ENCODE measurements at regions not wholly inside any gene's neighbourhood (a gene's known extent, or its start where the extent isn't known, plus 50 kb on each side); places are given as distances from the start of the nearest gene placed in this dataset.
A peak's percentile ranks its signal among the peaks of the same experiment; 100 is the strongest.

DNA sequence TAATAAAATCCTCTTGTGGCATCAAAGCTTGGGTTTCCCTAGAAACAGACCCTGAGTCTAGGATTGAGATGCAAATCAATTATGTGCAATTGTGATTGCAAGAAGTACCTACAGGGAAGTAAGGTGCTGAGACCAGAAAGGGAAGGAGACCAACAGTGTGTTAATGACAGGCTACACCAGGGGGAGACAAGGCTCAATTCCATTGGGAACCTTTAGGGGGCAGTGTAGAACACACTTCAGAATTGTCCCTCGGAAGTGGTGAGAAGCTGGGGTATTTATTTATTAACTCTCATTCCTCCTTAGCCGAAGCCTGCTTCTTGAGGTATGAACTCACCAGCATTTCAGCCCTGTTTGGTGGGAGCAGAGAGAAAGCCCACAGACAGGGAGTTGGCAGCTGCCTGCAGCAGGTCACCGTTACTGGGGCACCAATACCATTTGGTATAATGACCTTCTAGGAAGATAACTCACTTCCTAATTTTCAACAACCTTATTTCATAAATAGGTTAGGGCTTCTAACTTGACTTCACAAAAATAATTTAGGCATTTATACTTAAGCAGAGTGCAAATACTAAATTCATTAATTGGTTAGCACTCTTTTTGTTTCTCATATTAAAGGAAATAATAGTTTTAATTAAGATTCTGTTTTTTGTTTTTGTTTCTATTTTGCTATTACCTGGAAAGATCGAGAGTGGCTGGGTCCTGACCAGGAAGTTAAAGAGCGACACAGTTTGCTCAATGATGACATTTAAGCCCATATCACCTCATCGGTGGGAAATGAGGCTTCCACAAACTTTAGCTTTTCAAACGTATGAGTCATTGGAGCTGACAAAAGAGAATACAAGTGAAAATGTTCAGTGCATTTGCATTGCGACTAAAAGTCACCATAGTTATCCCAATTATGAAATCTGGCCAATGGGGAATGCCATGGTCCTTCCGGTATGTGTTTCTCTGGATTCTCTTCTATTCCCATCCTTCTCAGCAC is 94.8 kb downstream of the BTBD3 start:
- DNase-seq = peak; percentile 36 to 83
- no peaks in the 10 kb centered on the region for H3K36me3 ChIP-seq

DNA sequence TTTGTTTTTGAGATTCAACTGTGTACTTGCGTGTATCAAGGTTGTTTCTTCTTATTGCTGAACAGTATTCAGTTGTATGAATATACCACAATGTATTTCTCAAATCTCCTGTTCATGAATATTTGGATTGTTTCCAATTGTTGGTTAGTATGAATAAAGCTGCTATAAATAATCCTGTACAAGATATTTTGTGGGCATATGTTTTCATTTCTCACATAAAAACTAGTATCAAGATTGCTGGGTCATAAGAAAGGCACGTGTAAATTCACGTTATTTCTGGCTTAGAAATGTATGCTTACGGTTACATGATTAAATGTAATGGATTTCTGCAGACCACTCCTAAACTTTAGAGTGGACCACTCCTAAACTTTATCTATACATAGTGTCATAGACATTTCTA is 96.6 kb downstream of the BTBD3 start:
- Histone ChIP-seq H3K27ac (no peak overlapping the region), H3K4me1 (no peaks in the 10 kb centered on the region), H3K27me3 (no peaks in the 10 kb centered on the region), H3K9me3 (replicated peaks) (no peaks in the 10 kb centered on the region), H3K36me3 (no peaks in the 10 kb centered on the region), H3K4me3 (no peak overlapping the region)
- DNase-seq = no peak

More for the DNA sequence above, 94.8 kb downstream of the BTBD3 start:
- Histone ChIP-seq H3K9me3 (replicated peaks) (no peaks in the 10 kb centered on the region), H3K4me1 (no peaks in the 10 kb centered on the region), H3K4me3 (no peak overlapping the region), H3K27me3 (no peaks in the 10 kb centered on the region), H3K27ac (no peak overlapping the region)

DNA sequence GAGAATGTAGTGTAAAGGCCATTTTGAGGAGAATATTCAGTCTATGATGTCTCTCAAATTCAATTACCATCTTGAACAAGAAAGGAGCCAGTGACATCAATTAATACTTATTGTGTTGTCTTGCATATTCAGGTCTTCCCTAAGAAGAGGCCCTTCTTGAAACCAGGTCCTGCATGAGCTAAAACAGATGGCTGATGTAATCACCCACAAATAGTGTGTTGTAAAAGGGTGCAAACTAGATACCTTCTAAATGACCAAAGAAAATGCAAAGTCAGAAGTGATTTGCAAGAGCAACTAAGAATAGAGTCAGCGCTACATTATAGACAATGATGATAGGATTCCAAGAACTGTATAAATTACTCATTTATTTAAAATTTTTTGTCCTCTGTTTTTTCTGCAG is 97.0 kb downstream of the BTBD3 start:
- no peaks in the 10 kb centered on the region for H3K36me3 ChIP-seq
- H3K4me3 ChIP-seq = no peak overlapping the region
- H3K27me3 ChIP-seq = no peaks in the 10 kb centered on the region
- no peak overlapping the region for H3K27ac ChIP-seq
- no peaks in the 10 kb centered on the region for H3K4me1 ChIP-seq
- H3K9me3 ChIP-seq (replicated peaks) = no peaks in the 10 kb centered on the region
- no peak for DNase-seq

DNA sequence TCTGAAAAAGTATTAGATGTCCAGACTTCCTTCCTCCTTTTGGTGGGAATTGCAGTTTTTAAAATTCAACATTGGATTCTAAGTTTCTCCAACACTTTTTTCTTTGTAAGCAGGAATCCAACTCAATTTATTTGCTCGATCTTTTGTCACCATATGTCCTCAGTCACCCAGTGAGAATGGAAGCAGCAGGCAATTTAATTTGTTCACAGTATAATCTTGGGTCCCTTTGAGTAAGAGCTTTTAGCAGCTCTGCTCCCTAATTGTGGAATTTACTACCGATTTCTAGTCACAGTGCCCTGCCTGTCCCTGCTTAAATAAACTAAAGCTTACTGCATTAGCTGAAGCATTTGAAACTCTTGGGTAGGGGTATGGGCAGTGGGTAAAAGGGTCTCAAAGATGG is 98.6 kb downstream of the BTBD3 start:
- Histone ChIP-seq H3K36me3 (no peaks in the 10 kb centered on the region), H3K4me3 (no peak overlapping the region), H3K9me3 (replicated peaks) (no peaks in the 10 kb centered on the region), H3K27me3 (no peaks in the 10 kb centered on the region), H3K27ac (no peak overlapping the region), H3K4me1 (no peaks in the 10 kb centered on the region)
- no peak for DNase-seq

DNA sequence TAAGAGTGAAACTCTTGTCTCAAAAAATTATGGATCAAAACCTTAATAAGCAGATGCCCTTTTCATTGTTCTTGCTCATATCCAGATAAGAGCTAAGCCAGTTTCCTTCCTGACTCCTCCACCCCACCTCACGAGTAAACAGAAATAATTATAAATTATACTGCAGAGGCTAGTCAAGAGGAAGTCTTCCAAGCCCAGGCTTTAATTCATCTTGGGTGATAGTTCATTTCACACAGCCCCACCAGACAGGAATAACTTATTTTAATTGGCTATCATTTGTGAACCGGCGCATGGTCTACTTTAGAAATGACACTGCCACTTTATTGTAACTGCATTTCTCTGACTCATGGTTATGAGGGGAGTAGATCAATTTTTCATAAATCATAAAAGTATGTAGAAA is 102.0 kb downstream of the BTBD3 start:
- no peak overlapping the region for H3K4me3 ChIP-seq
- no peaks in the 10 kb centered on the region for H3K36me3 ChIP-seq
- no peak for DNase-seq
- no peak overlapping the region for H3K27ac ChIP-seq
- H3K27me3 ChIP-seq = no peaks in the 10 kb centered on the region
- no peaks in the 10 kb centered on the region for H3K9me3 ChIP-seq (replicated peaks)
- H3K4me1 ChIP-seq = no peaks in the 10 kb centered on the region

DNA sequence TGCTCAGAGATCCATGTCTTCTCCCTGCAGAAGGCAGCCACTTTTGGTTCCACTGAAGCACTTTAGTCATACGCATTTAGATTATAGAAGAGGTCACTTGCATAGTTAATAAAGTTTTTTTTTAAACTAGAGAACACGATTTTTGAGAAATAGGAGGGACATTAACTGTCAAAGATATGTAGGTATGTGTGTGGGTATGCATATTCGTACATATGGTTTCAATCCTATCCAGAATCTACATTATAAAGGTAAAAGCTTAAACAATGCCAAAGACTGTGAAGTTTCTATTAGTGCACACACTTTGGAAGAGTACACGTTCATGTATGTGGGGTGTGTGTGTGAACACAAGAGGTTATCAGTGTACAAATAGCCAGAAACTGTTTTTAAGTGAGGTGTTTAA is 103.2 kb downstream of the BTBD3 start:
- no peaks in the 10 kb centered on the region for H3K27me3 ChIP-seq
- DNase-seq = no peak
- H3K36me3 ChIP-seq = no peaks in the 10 kb centered on the region
- H3K4me3 ChIP-seq = no peak overlapping the region
- H3K4me1 ChIP-seq = no peaks in the 10 kb centered on the region
- H3K9me3 ChIP-seq (replicated peaks) = no peaks in the 10 kb centered on the region
- no peak overlapping the region for H3K27ac ChIP-seq

DNA sequence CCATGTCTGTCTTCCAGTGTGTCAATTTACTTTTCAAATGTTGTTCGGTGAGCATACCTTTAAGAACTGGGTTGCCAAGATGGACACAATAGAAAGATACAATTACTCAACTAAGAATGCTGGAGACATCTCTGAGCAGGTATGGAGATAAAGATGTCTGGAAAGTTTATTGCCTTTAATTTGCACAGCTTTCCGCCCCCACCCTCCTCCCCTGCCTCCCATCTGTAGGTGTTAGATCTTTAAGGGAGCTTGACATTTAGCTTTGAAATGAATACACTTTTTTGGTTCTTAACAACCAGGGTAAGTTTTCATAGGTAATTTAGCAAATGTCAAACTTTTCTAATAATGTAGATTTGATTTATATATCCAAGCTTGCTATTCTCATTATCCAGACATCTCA is 104.4 kb downstream of the BTBD3 start:
- no peak overlapping the region for H3K27ac ChIP-seq
- H3K4me1 ChIP-seq = no peaks in the 10 kb centered on the region
- no peaks in the 10 kb centered on the region for H3K36me3 ChIP-seq
- no peaks in the 10 kb centered on the region for H3K9me3 ChIP-seq (replicated peaks)
- no peak for DNase-seq
- no peak overlapping the region for H3K4me3 ChIP-seq
- H3K27me3 ChIP-seq = no peaks in the 10 kb centered on the region

DNA sequence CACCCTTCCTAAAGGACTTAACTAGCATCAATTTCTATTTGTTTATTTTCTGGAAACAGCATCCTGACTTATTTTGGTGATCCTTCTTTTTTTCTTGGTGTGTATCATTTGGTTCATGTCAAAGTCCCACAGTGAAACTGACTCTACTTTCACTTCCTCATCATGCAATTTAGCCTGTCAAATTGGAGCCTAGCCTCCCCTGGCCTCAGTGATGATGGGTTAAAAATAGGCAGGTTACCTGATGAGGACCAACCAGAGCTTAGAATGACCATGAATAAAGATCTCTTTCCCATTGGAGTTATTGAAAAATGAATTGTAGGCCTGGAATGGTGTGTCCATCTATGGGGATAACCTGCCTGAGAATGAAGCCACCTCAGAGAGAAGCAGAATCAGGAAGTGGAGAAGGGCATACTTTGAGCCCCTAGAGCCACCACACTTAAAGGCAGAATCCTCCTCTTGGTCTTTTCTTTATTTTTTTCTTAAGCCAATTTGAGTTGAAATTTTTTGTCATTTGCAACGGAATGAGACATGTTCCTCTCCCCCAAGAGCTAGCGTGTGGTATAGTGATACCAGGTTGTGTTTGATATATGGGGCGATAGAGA is 105.6 kb downstream of the BTBD3 start:
- Histone ChIP-seq H3K9me3 (replicated peaks) (no peaks in the 10 kb centered on the region), H3K27me3 (no peaks in the 10 kb centered on the region), H3K4me3 (no peak overlapping the region), H3K27ac (no peak overlapping the region), H3K4me1 (no peaks in the 10 kb centered on the region), H3K36me3 (no peaks in the 10 kb centered on the region)
- no peak for DNase-seq

DNA sequence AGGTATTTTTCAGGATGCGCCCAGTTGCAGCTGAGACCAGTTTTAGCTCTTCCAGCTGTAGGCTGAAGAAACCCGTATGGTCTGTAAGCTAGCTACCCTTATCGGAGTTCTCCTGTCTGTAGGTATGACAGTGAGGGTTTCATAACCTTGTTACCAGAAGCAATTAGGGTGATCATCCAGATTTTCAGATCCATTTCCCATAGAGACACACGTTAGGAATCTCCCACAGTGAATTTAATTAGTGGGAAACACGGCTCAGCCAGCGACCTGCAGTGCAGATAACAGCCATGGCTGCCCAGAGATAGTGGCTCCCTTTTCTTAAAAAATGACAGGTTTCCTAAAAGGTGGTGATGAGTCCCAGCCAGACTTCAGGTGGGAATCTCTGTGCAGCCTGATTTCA is 111.1 kb downstream of the BTBD3 start:
- H3K4me1 ChIP-seq = no peaks in the 10 kb centered on the region
- H3K27ac ChIP-seq = no peak overlapping the region
- no peak overlapping the region for H3K4me3 ChIP-seq
- H3K36me3 ChIP-seq = no peaks in the 10 kb centered on the region
- DNase-seq = no peak
- H3K9me3 ChIP-seq (replicated peaks) = no peaks in the 10 kb centered on the region
- H3K27me3 ChIP-seq = peaks cover 4% of the 10 kb centered on the region; the same call in 1 of the 2 replicates

DNA sequence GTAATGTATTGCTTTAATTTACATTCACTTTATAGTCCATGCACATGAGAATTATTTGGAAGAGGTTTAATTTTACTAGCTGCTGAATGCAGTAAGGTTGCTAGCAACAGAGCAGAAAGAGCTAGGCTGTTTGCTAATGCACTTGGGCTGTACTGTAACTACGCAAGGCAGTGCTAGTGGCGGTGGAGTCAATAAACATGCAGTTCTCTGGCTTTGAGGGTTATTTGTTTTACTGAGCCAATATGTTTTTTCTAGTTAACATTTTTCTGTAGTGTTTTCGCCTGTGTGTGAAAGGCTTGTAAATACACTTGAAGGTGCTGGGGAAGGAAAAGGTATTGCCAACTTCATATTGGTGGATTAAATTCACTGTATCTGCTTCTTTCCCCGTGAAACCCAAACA is 112.8 kb downstream of the BTBD3 start:
- H3K9me3 ChIP-seq (replicated peaks) = no peaks in the 10 kb centered on the region
- peaks cover 4% of the 10 kb centered on the region; the same call in 1 of the 2 replicates for H3K27me3 ChIP-seq
- H3K27ac ChIP-seq = no peak overlapping the region
- no peaks in the 10 kb centered on the region for H3K36me3 ChIP-seq
- no peak overlapping the region for H3K4me3 ChIP-seq
- H3K4me1 ChIP-seq = no peaks in the 10 kb centered on the region
- DNase-seq = no peak

DNA sequence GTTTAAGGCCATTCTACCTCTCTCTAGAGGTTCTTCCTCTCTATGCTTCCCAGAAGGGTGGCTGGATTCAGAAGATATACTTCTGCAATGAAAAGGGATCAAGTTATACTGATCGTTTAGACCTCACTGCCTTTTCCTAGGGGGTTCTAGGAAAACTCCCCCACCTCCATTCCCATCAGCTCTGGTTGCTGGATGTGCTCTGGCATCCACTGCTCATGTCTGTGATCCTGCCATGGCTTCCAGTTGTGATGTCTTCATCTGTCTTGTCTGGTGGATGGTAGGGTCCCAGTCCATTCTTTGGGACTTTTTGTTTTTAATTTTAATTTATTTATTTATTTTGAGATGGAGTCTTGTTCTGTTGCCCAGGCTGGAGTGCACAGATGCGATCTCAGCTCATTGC is 118.4 kb downstream of the BTBD3 start:
- no peak for DNase-seq
- H3K27me3 ChIP-seq = no peaks in the 10 kb centered on the region
- no peaks in the 10 kb centered on the region for H3K36me3 ChIP-seq
- no peaks in the 10 kb centered on the region for H3K4me1 ChIP-seq
- H3K27ac ChIP-seq = no peak overlapping the region
- H3K4me3 ChIP-seq = no peak overlapping the region
- H3K9me3 ChIP-seq (replicated peaks) = no peaks in the 10 kb centered on the region

DNA sequence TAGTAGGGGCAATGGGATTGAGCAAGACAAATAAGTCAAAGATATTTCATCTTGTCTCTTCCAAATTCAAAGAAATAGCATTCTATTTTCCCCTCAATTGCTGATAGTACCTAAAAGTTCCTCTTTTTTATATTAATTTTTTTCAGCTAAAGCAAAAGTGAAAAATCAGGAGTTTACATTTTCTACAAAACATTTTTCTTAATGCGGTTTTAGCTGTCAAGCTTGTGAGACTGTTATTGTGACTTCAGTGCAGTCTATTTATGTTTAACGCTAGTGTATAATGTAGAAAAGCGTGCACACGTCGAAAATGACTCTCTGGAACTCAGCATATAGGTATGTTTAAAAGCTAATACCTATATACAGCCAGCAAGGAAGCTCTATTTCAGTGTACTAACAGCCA is 119.8 kb downstream of the BTBD3 start:
- Histone ChIP-seq H3K27ac (no peak overlapping the region), H3K9me3 (replicated peaks) (no peaks in the 10 kb centered on the region), H3K4me3 (no peak overlapping the region), H3K4me1 (no peaks in the 10 kb centered on the region), H3K36me3 (no peaks in the 10 kb centered on the region), H3K27me3 (no peaks in the 10 kb centered on the region)
- no peak for DNase-seq

DNA sequence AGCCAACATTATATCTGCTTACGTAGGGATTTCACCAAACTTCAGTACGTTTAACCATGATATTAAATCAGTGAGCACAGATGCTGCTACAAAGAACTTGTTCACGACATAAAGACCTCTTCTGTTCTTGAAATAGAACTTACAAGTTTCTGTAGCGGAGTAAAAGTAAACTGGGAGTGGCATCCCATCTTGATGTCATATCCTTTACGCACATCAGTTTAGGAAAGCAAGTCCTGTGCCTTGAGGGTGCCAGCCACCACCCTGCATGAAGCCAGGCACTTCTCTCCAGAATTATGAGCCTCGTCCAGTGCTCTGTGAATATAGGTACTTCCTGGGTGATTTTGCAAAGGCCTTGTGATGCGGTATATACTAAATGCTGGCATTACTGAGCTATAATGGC is 122.6 kb downstream of the BTBD3 start:
- no peak overlapping the region for H3K27ac ChIP-seq
- no peaks in the 10 kb centered on the region for H3K27me3 ChIP-seq
- no peaks in the 10 kb centered on the region for H3K9me3 ChIP-seq (replicated peaks)
- no peak for DNase-seq
- H3K36me3 ChIP-seq = no peaks in the 10 kb centered on the region
- no peaks in the 10 kb centered on the region for H3K4me1 ChIP-seq
- H3K4me3 ChIP-seq = no peak overlapping the region

DNA sequence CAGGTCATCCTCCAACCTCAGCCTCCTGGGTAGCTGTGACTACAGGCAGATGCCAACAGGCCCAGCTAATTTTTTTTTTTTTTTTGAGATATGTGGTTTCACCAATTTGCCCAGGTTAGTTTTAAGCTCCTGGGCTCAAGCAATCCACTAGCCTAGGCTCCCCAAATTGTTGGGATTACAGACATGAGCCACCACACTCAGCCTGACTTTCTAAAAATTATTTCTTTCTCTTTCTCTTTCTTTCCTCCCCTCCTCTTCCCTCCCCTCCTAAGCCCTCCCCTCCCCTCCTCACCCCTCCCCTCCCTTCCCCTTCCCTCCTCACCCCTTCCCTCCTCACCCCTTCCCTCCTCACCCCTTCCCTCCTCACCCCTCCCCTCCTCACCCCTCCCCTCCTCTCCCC is 127.3 kb downstream of the BTBD3 start:
- Histone ChIP-seq H3K4me3 (no peak overlapping the region), H3K27ac (no peak overlapping the region), H3K9me3 (replicated peaks) (no peaks in the 10 kb centered on the region)

DNA sequence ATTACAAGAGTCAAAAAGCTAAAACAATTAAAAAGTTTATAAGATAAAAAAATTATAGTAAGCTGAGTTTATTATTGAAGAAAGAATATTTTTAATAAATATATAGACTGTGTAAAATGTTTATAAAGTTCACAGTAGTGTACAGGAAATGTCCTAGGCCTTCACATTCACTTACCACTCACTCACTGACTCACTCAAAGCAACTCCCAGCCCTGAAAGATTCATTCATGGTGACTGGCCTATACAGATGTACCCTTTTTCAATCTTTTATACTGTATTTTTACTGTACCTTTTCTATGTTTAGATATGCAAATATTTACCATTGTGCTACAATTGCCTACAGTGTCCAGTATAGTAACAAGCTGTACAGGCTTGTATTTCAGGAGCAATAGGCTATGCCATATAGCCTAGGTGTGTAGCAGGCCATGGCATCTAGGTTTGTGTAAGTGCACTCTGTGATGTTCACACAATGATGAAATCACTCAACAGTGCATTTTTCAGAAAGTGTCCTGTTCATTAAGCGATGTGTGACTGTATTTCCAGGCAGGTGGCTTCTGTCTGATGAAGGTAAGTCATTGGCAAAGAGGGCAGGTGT is 130.2 kb downstream of the BTBD3 start:
- H3K36me3 ChIP-seq = no peaks in the 10 kb centered on the region
- no peaks in the 10 kb centered on the region for H3K27me3 ChIP-seq
- no peaks in the 10 kb centered on the region; the same call in 1 of the 2 replicates for H3K4me1 ChIP-seq
- no peaks in the 10 kb centered on the region for H3K9me3 ChIP-seq (replicated peaks)
- no peak overlapping the region for H3K27ac ChIP-seq
- no peak for DNase-seq
- H3K4me3 ChIP-seq = no peak overlapping the region

More for the DNA sequence above, 127.3 kb downstream of the BTBD3 start:
- Histone ChIP-seq H3K4me1 (no peaks in the 10 kb centered on the region; the same call in 1 of the 2 replicates), H3K36me3 (no peaks in the 10 kb centered on the region), H3K27me3 (no peaks in the 10 kb centered on the region)
- no peak for DNase-seq

Measured in SJCRH30 (cell line).